ENCODE measurements at regions not wholly inside any gene's neighbourhood (a gene's known extent, or its start where the extent isn't known, plus 50 kb on each side); places are given as distances from the start of the nearest gene placed in this dataset.

- no peak for TF ChIP-seq CTCF (IDR thresholded peaks at IDR 0.05)
Observed at GRCh38 chr1:83495560-83495959, 503.4 kb downstream of the TTLL7 start.

GRCh38 chr1:83493633-83494032, 505.3 kb downstream of the TTLL7 start:
- TF ChIP-seq CTCF (IDR thresholded peaks at IDR 0.05): no peak

GRCh38 chr1:83491930-83492329, 507.0 kb downstream of the TTLL7 start:
- TF ChIP-seq CTCF (IDR thresholded peaks at IDR 0.05): no peak

- TF ChIP-seq CTCF (IDR thresholded peaks at IDR 0.05): no peak
Observed at GRCh38 chr1:83490988-83491387, 507.9 kb downstream of the TTLL7 start.

GRCh38 chr1:83468336-83468735, 530.6 kb downstream of the TTLL7 start:
- peak; percentile 31; the same call in 1 of the 2 replicates for TF ChIP-seq CTCF (IDR thresholded peaks at IDR 0.05)

GRCh38 chr1:83418558-83418957, 580.4 kb downstream of the TTLL7 start:
- TF ChIP-seq CTCF (IDR thresholded peaks at IDR 0.05): no peak

GRCh38 chr1:83318366-83318765, 680.6 kb downstream of the TTLL7 start:
- TF ChIP-seq CTCF (IDR thresholded peaks at IDR 0.05): no peak

GRCh38 chr1:83309035-83309434, 689.9 kb downstream of the TTLL7 start:
- 0 out of 2 replicates have a peak, but pooled peaks have one; percentile 13 for TF ChIP-seq CTCF (IDR thresholded peaks at IDR 0.05)
